ENCODE measurements at regions not wholly inside any gene's neighbourhood (a gene's known extent, or its start where the extent isn't known, plus 50 kb on each side); places are given as distances from the start of the nearest gene placed in this dataset.
"Not testable (repeated sequence)": the region's sequence is repeated elsewhere in the genome, so short reads cannot be mapped to it uniquely, and the experiment has no call there.

DNA sequence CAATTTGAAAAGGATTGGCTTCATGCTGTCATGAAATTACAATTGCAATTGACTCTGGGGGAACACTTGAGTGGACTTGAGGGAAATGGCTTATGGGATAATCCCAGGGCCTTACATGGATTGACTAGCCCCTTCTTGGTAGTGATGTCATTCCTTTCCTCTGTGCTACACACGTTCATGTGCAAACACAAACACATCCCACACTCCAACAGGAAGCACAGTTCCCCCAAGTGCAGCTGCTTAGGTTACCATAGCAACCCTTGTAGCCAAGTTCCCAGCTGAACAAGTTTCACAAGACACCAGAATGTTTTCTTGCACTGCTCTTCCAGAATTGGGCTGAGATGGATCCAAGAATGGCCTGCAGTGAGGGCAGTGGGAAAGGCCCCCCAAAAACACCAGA, 217.0 kb downstream of the ZNF621 start:
- peak; percentile 16 to 38 (median 26) for DNase-seq (ENCODE audit: low read depth in 4 of 4, low spot score in 3 of 4)

DNA sequence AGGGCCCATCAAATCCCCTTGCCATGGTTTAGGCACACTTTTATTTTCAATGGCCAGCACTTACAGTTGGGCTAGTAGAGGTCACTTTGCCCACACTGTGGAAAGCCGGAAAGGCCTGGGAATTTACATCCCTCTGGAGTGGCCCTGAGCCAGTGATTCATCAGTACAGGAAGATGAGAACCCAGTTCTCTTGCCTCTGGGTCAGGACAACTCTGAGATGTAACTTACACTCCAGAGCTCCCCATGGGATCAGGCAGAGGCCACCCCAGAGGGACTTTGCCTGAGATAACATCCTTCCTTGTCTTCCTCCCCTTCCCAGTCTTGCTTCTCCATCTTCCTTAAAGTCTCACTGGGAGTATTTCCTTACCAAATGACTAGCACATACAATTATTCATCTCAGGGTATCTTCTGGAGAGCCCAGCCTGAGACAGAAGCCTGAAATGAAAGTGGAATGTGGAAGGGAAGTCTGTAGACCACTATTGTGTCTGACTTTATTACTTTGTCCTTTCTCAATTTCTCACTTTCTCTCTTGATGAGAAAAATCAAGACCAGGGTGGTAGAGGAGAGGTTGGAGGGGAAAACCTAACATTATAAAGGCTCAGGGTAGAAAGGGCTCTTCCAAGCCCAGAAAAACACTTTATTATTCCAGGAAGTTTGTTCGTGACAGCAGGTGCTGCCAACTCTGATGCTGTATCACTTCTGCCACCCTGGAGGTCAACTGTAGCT, 220.8 kb downstream of the ZNF621 start:
- DNase-seq (ENCODE audit: low read depth in 4 of 4, low spot score in 3 of 4) = no peak

DNA sequence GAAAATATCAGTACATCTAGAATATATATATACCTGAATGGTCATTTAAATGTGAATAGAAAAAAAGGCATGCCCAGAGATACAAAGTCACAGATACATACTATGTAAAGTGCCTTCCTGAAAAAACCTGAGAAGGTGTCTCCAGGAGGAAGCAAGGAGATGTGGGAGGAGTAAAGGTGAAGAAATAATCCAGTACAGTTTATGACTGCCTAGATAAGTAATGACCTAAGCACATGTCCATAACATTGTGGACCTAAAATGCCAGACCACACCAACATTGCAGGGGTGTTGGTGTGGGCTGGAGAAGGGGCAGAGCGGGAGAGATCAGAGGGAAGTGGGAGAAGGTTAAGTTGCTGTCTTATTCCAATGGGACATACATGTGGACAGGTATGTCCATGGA, 226.9 kb downstream of the ZNF621 start:
- no peak for DNase-seq (ENCODE audit: low read depth in 4 of 4, low spot score in 3 of 4)

- no peak for DNase-seq (ENCODE audit: low read depth in 4 of 4, low spot score in 3 of 4)
Observed at GRCh38 chr3:40752492-40752891, 227.7 kb downstream of the ZNF621 start.

DNA sequence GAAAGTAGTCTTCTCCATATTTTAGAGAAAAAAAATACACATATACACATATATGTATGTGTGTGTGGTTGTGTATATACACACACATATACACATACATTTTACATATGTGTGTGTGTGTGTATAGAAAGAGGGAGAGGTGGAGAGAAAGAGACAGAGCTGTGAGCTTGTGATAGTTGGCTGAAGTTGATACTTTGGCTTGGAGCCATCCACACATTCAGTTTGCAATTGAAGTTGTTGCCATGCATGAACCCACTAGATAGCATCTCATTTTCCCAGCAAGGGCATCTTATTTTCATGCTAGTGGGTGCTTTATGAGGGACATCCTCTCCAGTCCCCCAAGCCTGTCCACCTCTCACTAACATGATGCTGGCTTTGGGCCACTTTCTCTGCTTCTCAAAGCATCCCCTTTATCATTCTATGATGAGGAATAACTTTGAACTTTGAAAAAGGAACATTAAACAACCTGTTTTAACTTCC, 228.6 kb downstream of the ZNF621 start:
- no peak for DNase-seq (ENCODE audit: low read depth in 4 of 4, low spot score in 3 of 4)

- DNase-seq (ENCODE audit: low read depth in 4 of 4, low spot score in 3 of 4) = no peak
Observed at GRCh38 chr3:40753951-40754350, 229.2 kb downstream of the ZNF621 start.

DNA sequence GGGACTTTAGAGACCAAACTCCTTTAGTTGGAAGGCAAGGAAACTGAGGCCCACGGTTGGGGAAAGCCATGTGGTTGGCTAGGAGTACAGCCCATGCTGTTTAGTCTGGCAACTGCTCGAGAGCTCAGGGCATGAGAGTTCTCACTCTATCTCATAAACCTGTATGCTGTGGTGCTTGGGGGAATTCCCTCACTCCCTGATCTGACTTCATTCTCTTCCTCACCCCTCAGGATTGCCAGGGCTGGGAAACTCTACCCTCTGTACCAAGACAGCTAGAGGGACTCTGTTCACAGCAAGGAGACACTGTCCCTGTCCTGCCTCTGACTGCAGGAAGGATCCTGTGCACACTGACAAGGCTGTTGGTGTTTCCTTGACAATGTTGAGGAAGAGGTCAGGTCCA, 230.2 kb downstream of the ZNF621 start:
- no peak for DNase-seq (ENCODE audit: low read depth in 4 of 4, low spot score in 3 of 4)

DNA sequence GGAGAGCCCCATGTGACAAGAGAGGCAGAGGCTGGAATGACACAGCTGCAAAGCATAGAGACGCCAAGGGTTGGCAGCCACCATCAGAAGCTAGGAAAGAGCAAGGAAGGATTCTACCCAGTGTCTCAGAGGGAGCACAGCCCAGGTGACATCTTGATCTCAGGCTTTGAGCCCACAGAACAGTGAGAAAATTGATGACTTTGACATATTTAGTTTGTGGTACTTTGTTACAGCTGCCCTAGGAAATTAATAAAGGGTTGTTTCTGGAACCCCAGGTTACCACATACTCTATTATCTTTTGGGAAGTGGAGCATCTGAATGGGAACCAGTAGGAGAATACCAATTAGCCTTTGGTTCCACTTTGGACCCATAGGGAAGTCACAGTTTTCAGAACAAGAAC, 231.7 kb downstream of the ZNF621 start:
- DNase-seq (ENCODE audit: low read depth in 4 of 4, low spot score in 3 of 4) = no peak

- not testable (repeated sequence) for DNase-seq (ENCODE audit: low read depth in 4 of 4, low spot score in 3 of 4)
Observed at GRCh38 chr3:40762771-40763170, 238.0 kb downstream of the ZNF621 start.

DNA sequence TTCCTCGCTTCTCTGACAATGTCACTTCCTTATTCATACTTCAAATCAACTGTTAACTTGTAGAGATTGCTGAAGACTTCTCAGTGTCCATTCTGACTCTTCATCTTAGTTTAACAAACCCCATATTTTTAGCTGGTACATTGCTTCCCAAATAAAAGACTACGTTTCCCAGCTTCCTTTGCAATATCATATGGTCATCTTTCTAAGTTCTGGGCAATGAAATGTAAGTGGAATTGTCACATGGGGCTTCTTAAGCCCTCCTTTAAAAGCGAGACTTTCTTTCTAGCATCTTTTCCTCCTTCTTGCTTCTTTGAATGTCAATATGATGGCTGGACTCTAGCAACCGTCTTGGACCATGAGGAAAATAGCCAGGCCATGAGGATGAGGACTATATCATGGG, 239.0 kb downstream of the ZNF621 start:
- DNase-seq (ENCODE audit: low read depth in 4 of 4, low spot score in 3 of 4) = no peak

DNA sequence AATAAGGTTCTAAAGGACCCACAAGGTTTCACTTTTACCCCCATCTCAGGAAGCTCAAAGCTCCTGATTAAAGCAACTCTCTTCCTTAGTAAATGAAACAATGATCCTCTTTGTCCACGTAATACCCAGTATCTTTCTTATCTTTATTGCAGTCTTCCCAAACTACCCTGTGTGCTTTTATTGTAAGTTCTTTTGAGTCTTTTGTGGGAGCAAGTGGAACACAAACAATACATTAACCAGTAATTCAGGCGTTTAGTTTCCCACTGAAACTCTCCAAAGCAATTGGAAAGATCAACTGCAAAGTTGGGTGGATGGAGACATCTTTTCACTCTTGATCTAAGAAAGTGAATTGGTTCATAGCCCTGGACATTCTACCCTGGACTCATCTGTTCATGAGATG, 240.0 kb downstream of the ZNF621 start:
- DNase-seq (ENCODE audit: low read depth in 4 of 4, low spot score in 3 of 4) = no peak

- DNase-seq (ENCODE audit: low read depth in 4 of 4, low spot score in 3 of 4) = no peak
Observed at GRCh38 chr3:40765884-40766283, 241.1 kb downstream of the ZNF621 start.

DNA sequence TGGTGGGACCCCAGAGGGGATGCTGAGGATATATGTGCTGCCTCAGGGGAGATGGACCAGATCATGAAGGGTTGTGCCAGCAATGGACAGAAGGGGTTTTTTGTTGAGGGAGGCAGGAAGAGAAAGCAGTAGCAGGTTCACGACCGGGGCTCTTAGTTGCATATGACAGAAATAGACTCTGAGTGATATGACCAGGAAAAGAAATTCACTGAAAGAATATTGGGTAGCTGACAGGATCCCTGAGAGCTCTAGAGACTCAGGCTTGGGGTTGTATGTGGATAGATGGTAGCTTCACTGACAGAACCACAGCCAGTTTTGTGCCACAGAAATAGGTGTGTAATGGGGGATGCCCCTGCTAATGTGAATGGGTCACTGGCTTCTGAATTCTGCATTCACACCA, 241.6 kb downstream of the ZNF621 start:
- no peak for DNase-seq (ENCODE audit: low read depth in 4 of 4, low spot score in 3 of 4)

- no peak for DNase-seq (ENCODE audit: low read depth in 4 of 4, low spot score in 3 of 4)
Observed at GRCh38 chr3:40768046-40768445, 243.3 kb downstream of the ZNF621 start.

GRCh38 chr3:40768536-40768935, 243.8 kb downstream of the ZNF621 start:
- DNase-seq (ENCODE audit: low read depth in 4 of 4, low spot score in 3 of 4) = no peak

DNA sequence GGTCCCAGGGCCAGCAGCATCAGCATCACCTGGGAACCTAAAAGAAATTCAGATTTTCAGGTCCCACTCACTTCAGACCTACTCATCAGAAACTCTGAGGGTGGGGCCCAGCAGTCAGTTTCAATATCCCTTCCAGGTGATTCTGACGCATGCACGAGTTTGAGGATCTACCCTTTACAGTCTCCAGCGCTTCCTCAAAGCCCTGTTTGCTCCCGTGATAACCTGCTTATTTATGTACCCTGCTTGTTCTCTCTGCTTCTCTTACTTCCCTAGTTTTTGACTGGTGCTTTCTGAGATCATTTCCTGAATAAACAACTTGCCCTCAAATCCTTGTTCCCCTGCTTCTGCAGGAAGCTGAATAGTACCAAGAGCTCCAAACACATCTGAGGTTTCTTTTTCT, 245.3 kb downstream of the ZNF621 start:
- no peak for DNase-seq (ENCODE audit: low read depth in 4 of 4, low spot score in 3 of 4)

DNA sequence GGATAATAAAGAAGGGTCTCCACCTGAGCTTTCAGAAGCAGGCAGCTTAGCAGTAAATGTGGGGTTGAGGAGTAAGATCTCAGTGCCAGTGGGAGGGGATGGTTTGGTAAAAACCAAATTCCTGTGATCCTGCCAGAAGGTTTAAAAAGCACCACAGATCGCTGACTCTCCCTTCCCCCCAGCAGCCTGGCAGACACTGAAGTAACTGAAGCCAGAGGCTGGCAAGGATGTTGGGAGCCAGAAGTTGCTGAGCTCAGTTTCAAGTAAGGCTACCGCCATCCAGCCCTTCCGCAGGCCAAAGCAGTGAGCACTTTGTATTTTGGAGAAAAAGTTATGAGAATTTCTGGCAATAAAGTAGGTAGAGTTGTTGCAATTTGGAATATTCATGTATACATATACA, 246.4 kb downstream of the ZNF621 start:
- no peak for DNase-seq (ENCODE audit: low read depth in 4 of 4, low spot score in 3 of 4)

DNA sequence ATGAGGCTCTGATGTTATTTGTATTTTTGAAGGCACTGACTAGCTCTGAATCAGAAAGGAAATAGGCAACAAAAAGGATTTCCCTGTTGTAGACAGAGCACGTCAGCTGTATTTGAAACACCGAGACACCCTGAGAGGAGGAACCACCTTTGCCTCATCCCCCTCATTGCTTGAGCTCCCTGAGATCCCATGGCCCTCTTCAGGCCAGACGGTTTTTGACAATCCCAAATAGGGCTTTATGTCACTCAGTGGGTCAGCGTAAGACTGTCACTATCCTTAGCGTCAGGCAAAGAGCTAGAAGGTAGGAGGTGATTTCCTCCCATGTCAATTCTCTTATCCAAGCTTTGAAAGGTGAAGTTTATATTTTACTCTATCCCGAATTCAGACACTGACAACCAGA, 254.3 kb downstream of the ZNF621 start:
- DNase-seq (ENCODE audit: low read depth in 4 of 4, low spot score in 3 of 4) = no peak

DNA sequence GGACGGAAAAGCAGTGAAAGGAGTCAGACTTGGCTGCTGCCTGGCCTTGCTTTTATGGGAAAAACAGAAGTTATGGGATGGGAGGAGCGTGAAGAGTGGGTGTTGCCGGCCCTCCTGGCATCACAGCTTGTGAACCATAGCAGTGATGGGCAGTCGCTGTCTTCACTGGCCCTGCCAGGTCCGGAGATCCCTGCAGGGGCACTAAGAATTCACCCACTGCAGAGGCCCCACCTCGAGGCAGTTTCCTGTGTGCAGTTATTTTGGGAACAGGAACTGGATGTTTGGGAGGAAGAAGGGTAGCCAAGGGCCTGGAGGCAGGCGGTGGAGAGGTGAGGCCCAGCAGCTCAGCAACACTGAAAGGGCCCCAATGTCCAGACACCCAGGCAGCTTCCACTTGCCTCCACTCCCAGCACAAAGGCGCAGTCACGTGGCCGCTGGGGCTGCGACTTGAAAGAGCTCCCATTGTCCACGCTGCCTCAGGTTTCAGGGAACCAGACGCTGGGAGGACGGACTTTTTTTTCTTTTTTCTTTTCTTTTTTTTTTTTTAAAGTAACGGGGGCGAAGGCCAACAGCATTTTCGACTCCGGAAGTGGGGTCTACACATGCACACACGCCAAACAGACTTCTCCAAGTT, 255.6 kb downstream of the ZNF621 start:
- DNase-seq (ENCODE audit: low read depth in 4 of 4, low spot score in 3 of 4) = peak; percentile 34 to 62 (median 44)

DNA sequence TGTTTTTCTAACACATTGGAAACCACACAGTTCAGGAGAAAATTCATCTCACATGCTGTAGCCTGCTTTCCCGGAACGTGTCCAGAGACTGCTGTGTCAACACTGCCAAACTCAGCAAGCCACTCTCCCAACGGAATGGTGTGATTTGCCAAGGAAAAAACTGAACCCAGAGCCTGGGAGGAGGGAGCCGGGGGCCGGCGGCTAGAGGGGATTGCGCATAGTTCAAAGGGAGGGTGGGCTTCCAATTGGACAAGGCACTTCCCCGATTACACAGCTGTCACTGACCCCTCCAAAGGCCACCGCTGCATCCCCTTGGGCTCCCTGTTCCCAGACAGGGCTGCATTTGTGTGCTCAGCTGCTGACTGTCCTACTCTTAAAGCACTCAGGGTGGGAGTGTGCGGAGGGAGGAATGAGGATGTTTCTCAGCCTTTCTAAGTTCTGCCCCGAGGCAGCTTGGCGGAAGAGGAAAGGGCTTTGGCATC, 256.2 kb downstream of the ZNF621 start:
- peak in 2 of 4 donors; percentile 7 to 14 for DNase-seq (ENCODE audit: low read depth in 4 of 4, low spot score in 3 of 4)

DNA sequence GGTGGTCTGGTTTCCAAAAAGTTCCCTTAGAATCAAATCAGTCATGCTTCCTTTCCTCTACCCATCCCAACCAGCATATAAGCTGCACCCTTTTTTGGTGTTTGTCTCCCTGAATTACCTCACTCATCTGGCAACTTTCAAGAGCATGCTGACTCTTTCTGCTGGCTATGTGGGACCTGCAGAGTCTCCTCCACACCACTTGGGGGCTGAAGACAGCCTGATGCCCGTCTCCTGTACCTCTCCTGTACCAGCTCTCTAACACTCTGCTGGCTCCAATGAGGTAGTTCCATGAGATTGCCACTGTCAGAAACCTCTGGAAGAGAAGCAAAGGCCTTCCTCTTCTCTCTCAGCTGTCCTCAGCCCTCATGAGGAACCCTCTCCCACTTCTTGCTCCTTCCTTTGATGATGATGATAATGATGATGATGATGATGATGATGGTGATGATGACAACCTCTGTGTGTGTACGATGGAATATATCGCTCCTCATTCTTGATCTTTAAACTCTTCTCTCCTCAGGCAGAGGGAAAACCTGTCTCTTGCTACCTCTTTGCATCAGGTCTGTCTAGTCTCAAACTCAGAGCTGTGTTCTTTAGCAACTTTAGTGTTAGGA, 257.5 kb downstream of the ZNF621 start:
- no peak for DNase-seq (ENCODE audit: low read depth in 4 of 4, low spot score in 3 of 4)

- DNase-seq (ENCODE audit: low read depth in 4 of 4, low spot score in 3 of 4) = no peak
Observed at GRCh38 chr3:40790746-40791145, 266.0 kb downstream of the ZNF621 start.

Measured in right renal pelvis (tissue), 4 donors.